ENCODE measurements at regions not wholly inside any gene's neighbourhood (a gene's known extent, or its start where the extent isn't known, plus 50 kb on each side); places are given as distances from the start of the nearest gene placed in this dataset.
A peak's percentile ranks its signal among the peaks of the same experiment; 100 is the strongest.

- Histone ChIP-seq H3K27me3 (no peaks in the 10 kb centered on the region), H3K36me3 (no peaks in the 10 kb centered on the region), H3K4me3 (no peak overlapping the region), H3K4me1 (peaks cover 0 to 8% (median 0%) of the 10 kb centered on the region in 4 donors), H3K9me3 (no peaks in the 10 kb centered on the region), H3K27ac (peak overlapping the region in 4 of 5 donors; percentile 26 to 71 (median 58))
- no peak for TF ChIP-seq EP300 (IDR thresholded peaks at IDR 0.05)
- TF ChIP-seq POLR2AphosphoS5 (IDR thresholded peaks at IDR 0.05): no peak
- no peak for TF ChIP-seq CTCF (IDR thresholded peaks at IDR 0.05)
- TF ChIP-seq POLR2A (IDR thresholded peaks at IDR 0.05): no peak
- DNase-seq: no peak
- WGBS, 5 donors: 46 to 69% (median 59%) methylated on average over 8 of the region's 8 CpGs
- intact Hi-C loops (cut with DNase I; ENCODE audit: low total_unique reads): no loop called here
These were observed 97.4 kb upstream of the STK17B start for GRCh38 chr2:196268538-196269338.

GRCh38 chr2:196271795-196272194 is 100.4 kb upstream of the STK17B start:
- Histone ChIP-seq H3K27me3 (no peaks in the 10 kb centered on the region), H3K4me1 (peaks cover 0 to 24% (median 5%) of the 10 kb centered on the region in 4 donors), H3K9me3 (no peaks in the 10 kb centered on the region), H3K4me3 (no peak overlapping the region), H3K36me3 (no peaks in the 10 kb centered on the region), H3K27ac (no peak overlapping the region)
- WGBS, 5 donors: 49 to 71% (median 66%) methylated on average over 3 of the region's 3 CpGs
- no peak for DNase-seq
- intact Hi-C loops (cut with DNase I; ENCODE audit: low total_unique reads): no loop called here
- no peak for TF ChIP-seq POLR2AphosphoS5 (IDR thresholded peaks at IDR 0.05)
- TF ChIP-seq CTCF (IDR thresholded peaks at IDR 0.05): no peak
- no peak for TF ChIP-seq POLR2A (IDR thresholded peaks at IDR 0.05)
- TF ChIP-seq EP300 (IDR thresholded peaks at IDR 0.05): no peak

- Histone ChIP-seq H3K9me3 (no peaks in the 10 kb centered on the region), H3K27ac (peak overlapping the region in 1 of 5 donors; percentile 53), H3K4me3 (no peak overlapping the region), H3K4me1 (peaks cover 0 to 18% (median 5%) of the 10 kb centered on the region in 4 donors), H3K27me3 (no peaks in the 10 kb centered on the region), H3K36me3 (no peaks in the 10 kb centered on the region)
- intact Hi-C loops (cut with DNase I; ENCODE audit: low total_unique reads): no loop called here
- WGBS, 5 donors: 26 to 55% (median 30%) methylated on average over 1 of the region's 1 CpG
- no peak for TF ChIP-seq POLR2A (IDR thresholded peaks at IDR 0.05)
- no peak for TF ChIP-seq CTCF (IDR thresholded peaks at IDR 0.05)
- no peak for TF ChIP-seq EP300 (IDR thresholded peaks at IDR 0.05)
- no peak for TF ChIP-seq POLR2AphosphoS5 (IDR thresholded peaks at IDR 0.05)
- DNase-seq: peak in 1 of 2 donors; percentile 44
These were observed 103.0 kb upstream of the STK17B start for GRCh38 chr2:196274387-196274809.

- Histone ChIP-seq H3K4me3 (no peak overlapping the region), H3K27me3 (no peaks in the 10 kb centered on the region), H3K4me1 (peaks cover 0 to 18% (median 5%) of the 10 kb centered on the region in 4 donors), H3K36me3 (no peaks in the 10 kb centered on the region), H3K9me3 (no peaks in the 10 kb centered on the region), H3K27ac (peak overlapping the region in 2 of 5 donors; percentile 1 to 53)
- 61 to 84% (median 79%) methylated on average over 5 of the region's 5 CpGs for WGBS, 5 donors
- TF ChIP-seq POLR2A (IDR thresholded peaks at IDR 0.05) (no peak), POLR2AphosphoS5 (IDR thresholded peaks at IDR 0.05) (no peak), EP300 (IDR thresholded peaks at IDR 0.05) (no peak), CTCF (IDR thresholded peaks at IDR 0.05) (no peak)
- no peak for DNase-seq
- intact Hi-C loops (cut with DNase I; ENCODE audit: low total_unique reads): no loop called here
These were observed 104.4 kb upstream of the STK17B start for GRCh38 chr2:196275646-196276352.

Measured in stomach (tissue), 8 donors.